ENCODE measurements at regions not wholly inside any gene's neighbourhood (a gene's known extent, or its start where the extent isn't known, plus 50 kb on each side); places are given as distances from the start of the nearest gene placed in this dataset.

GRCh38 chr9:118990949-118991348 is 378.3 kb downstream of the BRINP1 start:
- no peak for TF ChIP-seq POLR2AphosphoS5 (IDR thresholded peaks at IDR 0.05; ENCODE audit: borderline replicate concordance, low read depth, low read length)
- TF ChIP-seq EZH2 (IDR thresholded peaks at IDR 0.05) = no peak

Measured in SK-N-MC (cell line).